IMR-90 (cell line): ENCODE measurements at regions not wholly inside any gene's neighbourhood (a gene's known extent, or its start where the extent isn't known, plus 50 kb on each side); places are given as distances from the start of the nearest gene placed in this dataset.

Source experiments
- CTCF ChIP-seq: conservative IDR thresholded peaks from 2 replicates; pipeline ENCODE4 v1.5.1; 2012; ENCODE audit warnings: mild to moderate bottlenecking, low read depth, low read length, improper control_type of control experiment
- NFE2L2 ChIP-seq: fragments of 150-350 bp; IDR thresholded peaks from 2 replicates; pipeline ENCODE4 v1.6.1; 2016; ENCODE audit warnings: low read depth, mild to moderate bottlenecking, low read length

- TF ChIP-seq CTCF (no peak), NFE2L2 (no peak)
Measured at GRCh38 chr2:226559536-226559935, 240.1 kb downstream of the IRS1 start.
